Mesenchymal stem cell (in vitro differentiated cells and primary cell): ENCODE measurements at regions not wholly inside any gene's neighbourhood (a gene's known extent, or its start where the extent isn't known, plus 50 kb on each side); places are given as distances from the start of the nearest gene placed in this dataset.
A peak's percentile ranks its signal among the peaks of the same experiment; 100 is the strongest.

Experiments
- DNase-seq: peaks from one replicate; pipeline ENCODE4 v3.0.0-alpha.2; 2013
- H2AFZ ChIP-seq: one replicate; pipeline ENCODE4 v1.6.1; 2013; ENCODE audit warnings: low read depth, mild to moderate bottlenecking, control low read depth, inconsistent platforms, low read length, moderate library complexity
- H2AK5ac ChIP-seq: 2 replicates; pipeline ENCODE4 v1.6.1; 2013; ENCODE audit warnings: low read length, moderate library complexity, mild to moderate bottlenecking, inconsistent platforms; ENCODE audit not compliant: severe bottlenecking
- H2BK120ac ChIP-seq: one replicate; pipeline ENCODE4 v1.6.1; 2013; ENCODE audit warnings: low read depth, mild to moderate bottlenecking, inconsistent platforms, low read length, moderate library complexity
- H2BK12ac ChIP-seq, 2 experiments: one replicate each; pipeline ENCODE4 v1.6.1; 2013; ENCODE audit warnings: inconsistent platforms in 2 of 2, low read length in 2 of 2, mild to moderate bottlenecking in 2 of 2, moderate library complexity in 2 of 2, control low read depth in 1 of 2
- H2BK15ac ChIP-seq: one replicate; pipeline ENCODE4 v1.6.1; 2013; ENCODE audit warnings: mild to moderate bottlenecking, low read depth, inconsistent platforms; ENCODE audit not compliant: poor library complexity, severe bottlenecking
- H2BK5ac ChIP-seq: 2 replicates; pipeline ENCODE4 v1.6.1; 2013; ENCODE audit warnings: low read depth, mild to moderate bottlenecking, low read length, control low read depth, inconsistent platforms; ENCODE audit not compliant: poor library complexity, severe bottlenecking
- H3K14ac ChIP-seq, 2 experiments: one replicate each; pipeline ENCODE4 v1.6.1; 2013; ENCODE audit warnings: inconsistent platforms in 2 of 2, low read length in 2 of 2, control low read depth in 1 of 2, mild to moderate bottlenecking in 1 of 2, moderate library complexity in 1 of 2
- H3K18ac ChIP-seq, 2 experiments: one replicate each; pipeline ENCODE4 v1.6.1; 2013; ENCODE audit warnings: inconsistent platforms in 2 of 2, low read length in 2 of 2, control low read depth in 1 of 2, low read depth in 1 of 2, mild to moderate bottlenecking in 1 of 2
- H3K23ac ChIP-seq, 2 experiments: one replicate each; pipeline ENCODE4 v1.6.1; 2013; ENCODE audit warnings: inconsistent platforms in 2 of 2, low read length in 2 of 2, mild to moderate bottlenecking in 2 of 2, moderate library complexity in 2 of 2, control low read depth in 1 of 2
- H3K27ac ChIP-seq: 2 replicates; pipeline ENCODE4 v1.5.1; 2013; ENCODE audit warnings: mild to moderate bottlenecking, moderate library complexity, low read length, control low read depth, inconsistent platforms; ENCODE audit not compliant: poor library complexity, severe bottlenecking
- H3K27me3 ChIP-seq, 2 experiments: 2 replicates each; pipeline versions ENCODE4 v1.6.1 to v1.7.0; 2013; ENCODE audit warnings: low read length in 2 of 2, mild to moderate bottlenecking in 2 of 2, moderate library complexity in 2 of 2, control low read depth in 1 of 2, inconsistent platforms in 1 of 2; ENCODE audit not compliant: control insufficient read depth in 1 of 2, insufficient read depth in 1 of 2
- H3K36me3 ChIP-seq, 2 experiments: 2 replicates each; pipeline versions ENCODE4 v1.6.1 to v1.7.0; 2013; ENCODE audit warnings: low read length in 2 of 2, control low read depth in 1 of 2, inconsistent platforms in 1 of 2, low read depth in 1 of 2, mild to moderate bottlenecking in 1 of 2; ENCODE audit not compliant: insufficient read depth in 2 of 2, control insufficient read depth in 1 of 2
- H3K4ac ChIP-seq, 2 experiments: one replicate each; pipeline ENCODE4 v1.6.1; 2013; ENCODE audit warnings: inconsistent platforms in 2 of 2, low read length in 2 of 2, mild to moderate bottlenecking in 2 of 2, moderate library complexity in 2 of 2, control low read depth in 1 of 2, low read depth in 1 of 2
- H3K4me1 ChIP-seq: 2 replicates; pipeline ENCODE4 v1.6.1; 2013; ENCODE audit warnings: low read depth, low read length, control low read depth; ENCODE audit not compliant: control insufficient read depth, insufficient read depth
- H3K4me2 ChIP-seq: 2 replicates; pipeline ENCODE4 v1.6.1; 2013; ENCODE audit warnings: low read length, mild to moderate bottlenecking, inconsistent platforms; ENCODE audit not compliant: poor library complexity, severe bottlenecking
- H3K4me3 ChIP-seq, 2 experiments: 2 replicates each; pipeline versions ENCODE4 v1.5.1 to v1.7.0; 2013; ENCODE audit warnings: low read length in 2 of 2, mild to moderate bottlenecking in 2 of 2, control low read depth in 1 of 2, low read depth in 1 of 2; ENCODE audit not compliant: insufficient read depth in 1 of 2
- H3K79me1 ChIP-seq: replicated peaks from 2 replicates; pipeline ENCODE4 v1.6.1; 2013; ENCODE audit warnings: mild to moderate bottlenecking, control low read depth, low read length, inconsistent platforms; ENCODE audit not compliant: poor library complexity, severe bottlenecking
- H3K9ac ChIP-seq: 2 replicates; pipeline ENCODE4 v1.7.0; 2013; ENCODE audit warnings: mild to moderate bottlenecking, low read length, moderate library complexity
- H3K9me3 ChIP-seq: 2 replicates; pipeline ENCODE4 v1.7.0; 2013; ENCODE audit warnings: mild to moderate bottlenecking, low read length; ENCODE audit not compliant: control insufficient read depth
- H4K8ac ChIP-seq: one replicate; pipeline ENCODE4 v1.6.1; 2013; ENCODE audit warnings: inconsistent platforms, mild to moderate bottlenecking, low read length, moderate library complexity
- H4K91ac ChIP-seq: one replicate; pipeline ENCODE4 v1.6.1; 2013; ENCODE audit warnings: mild to moderate bottlenecking, low read length, inconsistent platforms
- WGBS: methylation state at CpG from one replicate; pipeline ENCODE4 v1.1.7; 2013; ENCODE audit warnings: mixed read lengths; 5-methylcytosine and 5-hydroxymethylcytosine counted together

DNA sequence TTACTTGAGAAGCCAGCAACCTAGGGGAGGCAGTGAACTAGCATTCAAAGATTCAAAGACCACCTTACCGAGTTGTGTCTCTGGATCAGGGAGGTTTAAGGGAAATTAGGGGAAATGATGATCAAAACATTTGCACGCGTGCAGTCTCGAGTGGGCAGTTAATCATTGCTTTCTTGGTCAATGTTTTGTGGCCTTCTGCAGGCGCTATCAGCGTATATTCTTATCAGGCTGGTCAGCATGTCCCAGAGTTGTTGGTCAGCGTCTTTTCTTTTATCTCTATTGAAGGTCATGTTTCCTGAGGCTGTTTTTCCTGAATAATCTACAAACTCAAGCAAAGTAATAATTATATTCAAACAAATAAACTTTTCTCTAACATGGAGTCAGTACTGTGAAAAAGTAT lies 84.0 kb upstream of the ZNF81 start:
- no peak overlapping the region for H2BK15ac ChIP-seq
- H3K18ac ChIP-seq, result no peak overlapping the region
- no peak overlapping the region for H3K14ac ChIP-seq
- no peaks in the 10 kb centered on the region for H3K4me1 ChIP-seq
- no peak overlapping the region for H3K27ac ChIP-seq
- no peak overlapping the region for H3K9ac ChIP-seq
- DNase-seq, result no peak
- H3K23ac ChIP-seq, result no peak overlapping the region
- H3K9me3 ChIP-seq, result peaks cover 7% of the 10 kb centered on the region
- H2BK120ac ChIP-seq, result no peak overlapping the region
- peaks cover 0 to 22% of the 10 kb centered on the region in 2 experiments for H3K27me3 ChIP-seq
- no peak overlapping the region for H2BK12ac ChIP-seq
- H2AK5ac ChIP-seq, result no peak overlapping the region
- H3K79me1 ChIP-seq, result no peaks in the 10 kb centered on the region
- no peak overlapping the region for H3K4me2 ChIP-seq
- no peaks in the 10 kb centered on the region for H3K36me3 ChIP-seq
- H3K4me3 ChIP-seq, result no peak overlapping the region
- H3K4ac ChIP-seq, result no peak overlapping the region
- 83% methylated on average over 4 of the region's 7 CpGs for WGBS
- H2BK5ac ChIP-seq, result no peak overlapping the region
- no peak overlapping the region for H2AFZ ChIP-seq
- no peak overlapping the region for H4K91ac ChIP-seq
- no peak overlapping the region for H4K8ac ChIP-seq

DNA sequence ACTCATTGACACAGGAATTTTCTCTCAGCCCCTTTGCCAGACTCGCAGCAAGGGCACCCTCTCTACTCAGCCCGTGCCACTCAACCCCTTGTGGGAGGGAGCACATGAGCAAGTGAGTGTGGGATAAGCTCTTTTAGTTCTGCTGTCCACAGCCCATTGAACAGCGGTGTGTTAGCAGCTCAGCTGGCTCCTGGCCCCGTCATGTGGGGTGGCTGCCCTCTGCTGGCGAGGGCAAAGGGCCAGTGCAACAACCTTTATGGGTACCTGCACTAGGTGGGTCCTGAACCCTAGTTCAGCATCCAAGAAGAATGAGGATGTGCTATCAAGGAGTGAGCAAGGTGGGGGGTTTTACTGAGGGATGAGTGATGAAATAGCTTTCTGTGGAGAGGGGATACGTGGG lies 85.0 kb upstream of the ZNF81 start:
- no peaks in the 10 kb centered on the region for H3K4me1 ChIP-seq
- no peak overlapping the region for H3K4me3 ChIP-seq
- H3K9ac ChIP-seq, result no peak overlapping the region
- no peak overlapping the region for H3K4ac ChIP-seq
- H3K9me3 ChIP-seq, result peaks cover 3% of the 10 kb centered on the region
- DNase-seq, result no peak
- no peak overlapping the region for H2BK12ac ChIP-seq
- H3K79me1 ChIP-seq, result no peaks in the 10 kb centered on the region
- H2BK15ac ChIP-seq, result no peak overlapping the region
- H3K36me3 ChIP-seq, result no peaks in the 10 kb centered on the region
- H2AK5ac ChIP-seq, result no peak overlapping the region
- no peak overlapping the region for H4K8ac ChIP-seq
- no peak overlapping the region for H2AFZ ChIP-seq
- H2BK5ac ChIP-seq, result no peak overlapping the region
- WGBS, result 18% methylated on average over 5 of the region's 6 CpGs
- no peak overlapping the region for H3K14ac ChIP-seq
- H4K91ac ChIP-seq, result no peak overlapping the region
- no peak overlapping the region for H2BK120ac ChIP-seq
- no peak overlapping the region for H3K18ac ChIP-seq
- H3K23ac ChIP-seq, result no peak overlapping the region
- no peak overlapping the region for H3K4me2 ChIP-seq
- H3K27ac ChIP-seq, result no peak overlapping the region
- H3K27me3 ChIP-seq, result peaks cover 0 to 21% of the 10 kb centered on the region in 2 experiments

DNA sequence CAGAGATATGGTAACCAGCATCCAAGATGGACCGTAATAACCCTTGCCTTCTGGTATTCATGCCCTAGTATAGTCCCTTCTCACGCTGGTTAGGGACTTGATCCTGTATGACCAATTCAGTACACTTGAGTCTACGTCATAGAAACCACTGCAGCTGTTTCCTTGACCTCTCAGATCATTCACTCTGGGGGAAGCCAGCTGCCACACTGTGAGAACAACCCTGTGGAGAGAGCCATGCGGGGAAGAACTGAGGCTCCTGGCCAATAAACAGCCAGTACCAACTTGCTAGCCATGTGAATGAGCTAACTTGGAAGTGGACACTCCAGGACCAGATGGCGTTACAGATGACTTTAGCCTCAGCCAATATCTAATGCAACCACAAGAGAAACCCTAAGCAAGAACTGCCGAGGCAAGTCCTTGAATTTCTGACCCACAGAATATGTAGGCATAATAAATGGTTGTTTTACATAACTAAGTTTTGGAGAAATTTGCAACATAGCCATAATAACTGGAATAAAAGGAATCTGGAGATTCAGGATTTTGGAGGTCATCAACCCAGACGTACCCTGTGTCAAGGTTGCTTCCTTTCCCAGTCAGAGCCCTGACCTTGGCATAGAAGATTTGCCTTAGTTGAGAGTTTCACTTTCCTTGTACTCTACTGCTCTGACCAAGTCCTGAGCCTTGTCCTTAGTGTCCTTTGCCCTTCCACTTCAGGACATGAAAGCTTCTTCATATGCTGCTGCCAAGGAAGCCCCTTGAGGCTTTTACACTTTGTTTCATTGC lies 87.3 kb upstream of the ZNF81 start:
- Histone ChIP-seq H3K36me3 (no peaks in the 10 kb centered on the region), H3K9ac (no peak overlapping the region), H2AFZ (no peak overlapping the region), H3K23ac (no peak overlapping the region), H4K91ac (no peak overlapping the region), H3K27me3 (peaks cover 0 to 28% of the 10 kb centered on the region in 2 experiments), H2BK12ac (no peak overlapping the region), H2BK15ac (no peak overlapping the region), H3K27ac (no peak overlapping the region), H3K18ac (no peak overlapping the region), H3K4me1 (no peaks in the 10 kb centered on the region), H2BK120ac (no peak overlapping the region), H3K79me1 (no peaks in the 10 kb centered on the region), H3K4me3 (no peak overlapping the region), H3K4me2 (no peak overlapping the region), H4K8ac (no peak overlapping the region), H2BK5ac (no peak overlapping the region), H3K4ac (no peak overlapping the region), H3K14ac (no peak overlapping the region), H2AK5ac (no peak overlapping the region), H3K9me3 (no peaks in the 10 kb centered on the region)
- peak; percentile 29 for DNase-seq
- WGBS, result 66% methylated on average over 5 of the region's 7 CpGs

DNA sequence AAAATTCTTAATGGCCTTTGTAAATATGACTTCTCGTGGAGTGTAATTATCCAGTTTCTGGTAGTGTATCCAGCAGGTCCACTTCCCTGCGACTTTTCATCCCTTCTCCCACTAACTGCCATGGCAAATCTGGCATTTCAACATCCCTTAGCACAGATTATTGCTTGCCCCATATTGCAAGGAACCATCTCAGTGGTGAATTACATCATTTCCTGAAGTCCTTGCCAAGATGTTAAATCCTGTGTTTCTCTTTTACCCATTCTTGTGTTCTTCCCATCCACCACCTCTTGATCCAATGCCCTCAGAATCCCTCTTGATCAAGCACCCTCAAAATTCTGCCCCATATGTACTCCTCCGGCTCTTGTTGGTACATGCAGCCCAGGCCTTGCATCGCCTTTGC lies 88.1 kb upstream of the ZNF81 start:
- no peaks in the 10 kb centered on the region for H3K79me1 ChIP-seq
- no peaks in the 10 kb centered on the region for H3K9me3 ChIP-seq
- H3K4ac ChIP-seq, result no peak overlapping the region
- H3K4me2 ChIP-seq, result no peak overlapping the region
- no peaks in the 10 kb centered on the region for H3K4me1 ChIP-seq
- H3K36me3 ChIP-seq, result no peaks in the 10 kb centered on the region
- no peak overlapping the region for H2BK12ac ChIP-seq
- 66% methylated on average over 2 of the region's 4 CpGs for WGBS
- no peak overlapping the region for H4K91ac ChIP-seq
- peaks cover 0 to 28% of the 10 kb centered on the region in 2 experiments for H3K27me3 ChIP-seq
- H3K27ac ChIP-seq, result no peak overlapping the region
- no peak overlapping the region for H3K18ac ChIP-seq
- no peak overlapping the region for H2BK120ac ChIP-seq
- no peak overlapping the region for H4K8ac ChIP-seq
- no peak overlapping the region for H3K23ac ChIP-seq
- no peak overlapping the region for H2BK15ac ChIP-seq
- H2BK5ac ChIP-seq, result no peak overlapping the region
- H3K14ac ChIP-seq, result no peak overlapping the region
- no peak overlapping the region for H3K4me3 ChIP-seq
- H2AK5ac ChIP-seq, result no peak overlapping the region
- H3K9ac ChIP-seq, result no peak overlapping the region
- no peak overlapping the region for H2AFZ ChIP-seq
- no peak for DNase-seq
